Transverse colon (tissue), 4 donors: ENCODE measurements at regions not wholly inside any gene's neighbourhood (a gene's known extent, or its start where the extent isn't known, plus 50 kb on each side); places are given as distances from the start of the nearest gene placed in this dataset.

ENCODE experiments used
- DNase-seq: peaks from one replicate; pipeline ENCODE4 v3.0.0-alpha.2; 2019
- H3K27ac ChIP-seq, 4 donors: fragments of 200-600 bp; sonication (generic); 2 replicates each; pipeline ENCODE4 v1.5.1; 2016 to 2018; ENCODE audit warnings: inconsistent platforms in 4 of 4
- H3K27me3 ChIP-seq: fragments of 200-600 bp; sonication (generic); 2 replicates; pipeline ENCODE4 v1.5.1; 2017; ENCODE audit warnings: inconsistent platforms
- H3K36me3 ChIP-seq, 4 donors: fragments of 200-600 bp; sonication (generic); 2 replicates each; pipeline ENCODE4 v1.5.1; 2017 to 2019; ENCODE audit warnings: inconsistent platforms in 4 of 4
- H3K4me1 ChIP-seq, 4 donors: fragments of 200-600 bp; sonication (generic); 2 replicates each; pipeline ENCODE4 v1.5.1; 2017 to 2020; ENCODE audit warnings: inconsistent platforms in 4 of 4
- H3K4me3 ChIP-seq, 4 donors: fragments of 200-600 bp; sonication (generic); 1 replicate in 1 of 4; 2 replicates in 3 of 4; pipeline versions ENCODE4 v1.5.1 to v1.6.1; 2017 to 2019; ENCODE audit warnings: inconsistent platforms in 4 of 4
- H3K9me3 ChIP-seq, 2 donors: fragments of 200-600 bp; sonication (generic); 2 replicates each; pipeline ENCODE4 v1.5.1; 2017 to 2019; ENCODE audit warnings: inconsistent platforms in 2 of 2
- CTCF ChIP-seq, 5 experiments: fragments of 200-600 bp in 3 of 5; fragments of 450-650 bp in 2 of 5; sonication (generic) in 3 of 5; IDR thresholded peaks; 1 replicate in 2 of 5; 2 replicates in 3 of 5; pipeline ENCODE4 v1.5.1; 2016 to 2017; ENCODE audit warnings: antibody characterized with exemption in 5 of 5, inconsistent platforms in 3 of 5, mild to moderate bottlenecking in 2 of 5, moderate library complexity in 1 of 5
- EP300 ChIP-seq: sonication (generic); formaldehyde crosslinking; IDR thresholded peaks from one replicate; pipeline ENCODE4 v1.6.1; 2017; ENCODE audit warnings: antibody characterized with exemption, low read depth
- POLR2A ChIP-seq: fragments of 450-650 bp; IDR thresholded peaks from one replicate; pipeline ENCODE4 v1.6.1; 2016; ENCODE audit warnings: antibody characterized with exemption, mild to moderate bottlenecking, moderate library complexity
- POLR2AphosphoS5 ChIP-seq, 3 donors: sonication (generic); formaldehyde crosslinking; IDR thresholded peaks; one replicate each; pipeline ENCODE4 v1.6.1; 2016; ENCODE audit warnings: antibody characterized with exemption in 3 of 3
- WGBS, 2 donors: methylation state at CpG; one replicate each; pipeline ENCODE4 v1.1.5; 2018; ENCODE audit warnings: low coverage in 1 of 2; 5-methylcytosine and 5-hydroxymethylcytosine counted together
- in situ Hi-C, 4 donors: fragments of 200-750 bp; cut with MboI; loops; one replicate each; pipeline versions ENCODE4 v1.15.0 to v1.15.1; 2017; ENCODE audit warnings: low sequenced_read_pairs in 3 of 4, low pct_ligation_motif_present in 1 of 4, low pct_unique_long_range_greater_than_20kb in 1 of 4
- intact Hi-C: fragments of 100-400 bp; cut with DNase I; formaldehyde crosslinking; loops from one replicate; pipeline ENCODE4 v1.15.1; 2023; ENCODE audit warnings: low total_unique reads

DNA sequence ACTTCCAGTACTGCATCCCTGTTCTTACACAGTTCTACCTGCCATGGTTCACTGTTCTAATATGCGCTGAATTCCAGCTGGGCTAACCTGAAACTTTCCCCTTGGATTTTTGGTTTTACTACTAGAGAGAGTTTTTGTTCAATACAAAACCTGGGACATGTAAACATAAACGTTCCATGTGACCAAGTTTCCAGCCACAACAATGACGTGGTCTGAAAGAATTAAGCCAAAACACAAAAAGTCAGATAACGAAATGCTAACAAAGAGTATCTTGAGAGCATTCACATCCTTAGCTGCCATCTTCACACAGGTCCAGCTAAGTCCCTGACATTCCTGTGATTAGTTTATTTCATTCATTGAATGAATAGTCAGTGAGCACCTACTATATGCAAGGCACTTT is 467.0 kb upstream of the PKDCC start:
- H3K36me3 ChIP-seq: no peaks in the 10 kb centered on the region
- no peaks in the 10 kb centered on the region for H3K27me3 ChIP-seq
- no peak overlapping the region for H3K4me3 ChIP-seq
- H3K27ac ChIP-seq: no peak overlapping the region
- no peaks in the 10 kb centered on the region for H3K4me1 ChIP-seq
- in situ Hi-C loops: no loop called here
- no peak for TF ChIP-seq POLR2AphosphoS5 (IDR thresholded peaks at IDR 0.05)
- no peak for TF ChIP-seq CTCF (IDR thresholded peaks at IDR 0.05)
- TF ChIP-seq POLR2A: no peak
- TF ChIP-seq EP300: no peak
- intact Hi-C loops: no loop called here
- 59 to 73% methylated on average over 4 of the region's 4 CpGs for WGBS, 2 donors
- H3K9me3 ChIP-seq: peaks cover 4 to 7% of the 10 kb centered on the region in 2 donors
- no peak for DNase-seq

GRCh38 chr2:41595240-41595639 is 452.6 kb upstream of the PKDCC start:
- no peaks in the 10 kb centered on the region for H3K27me3 ChIP-seq
- intact Hi-C loops (no loop called here), in situ Hi-C loops (no loop called here)
- no peak for DNase-seq
- H3K4me3 ChIP-seq: no peak overlapping the region
- no peak for TF ChIP-seq POLR2AphosphoS5 (IDR thresholded peaks at IDR 0.05)
- TF ChIP-seq POLR2A: no peak
- no peak for TF ChIP-seq EP300
- no peak for TF ChIP-seq CTCF (IDR thresholded peaks at IDR 0.05)
- 17% methylated on average over 1 of the region's 1 CpG; no CpG with 5 or more reads in 1 of the 2 donors for WGBS, 2 donors
- H3K4me1 ChIP-seq: peaks cover 0 to 12% (median 0%) of the 10 kb centered on the region in 4 donors
- no peaks in the 10 kb centered on the region for H3K9me3 ChIP-seq
- no peak overlapping the region for H3K27ac ChIP-seq
- no peaks in the 10 kb centered on the region for H3K36me3 ChIP-seq

GRCh38 chr2:41597680-41598079 is 450.1 kb upstream of the PKDCC start:
- H3K27me3 ChIP-seq: no peaks in the 10 kb centered on the region
- H3K27ac ChIP-seq: peak overlapping the region in 1 of 4 donors; percentile 13
- in situ Hi-C loops: no loop called here

GRCh38 chr2:41598161-41598894 is 449.5 kb upstream of the PKDCC start:
- 59 to 63% methylated on average over 5 of the region's 5 CpGs for WGBS, 2 donors
- no peaks in the 10 kb centered on the region for H3K36me3 ChIP-seq
- no peaks in the 10 kb centered on the region for H3K9me3 ChIP-seq
- intact Hi-C loops (no loop called here), in situ Hi-C loops (no loop called here)
- no peak for DNase-seq
- peak overlapping the region in 1 of 4 donors; percentile 13 for H3K27ac ChIP-seq
- H3K4me3 ChIP-seq: no peak overlapping the region
- TF ChIP-seq CTCF (IDR thresholded peaks at IDR 0.05) (no peak), POLR2A (no peak), EP300 (no peak), POLR2AphosphoS5 (IDR thresholded peaks at IDR 0.05) (no peak)
- H3K27me3 ChIP-seq: no peaks in the 10 kb centered on the region
- peaks cover 0 to 12% (median 0%) of the 10 kb centered on the region in 4 donors for H3K4me1 ChIP-seq

More at GRCh38 chr2:41597680-41598079, 450.1 kb upstream of the PKDCC start:
- intact Hi-C loops: no loop called here
- Histone ChIP-seq H3K4me3 (no peak overlapping the region), H3K9me3 (no peaks in the 10 kb centered on the region), H3K36me3 (no peaks in the 10 kb centered on the region), H3K4me1 (peaks cover 0 to 12% (median 0%) of the 10 kb centered on the region in 4 donors)
- WGBS, 2 donors: 66 to 75% methylated on average over 2 of the region's 2 CpGs
- TF ChIP-seq EP300 (no peak), POLR2AphosphoS5 (IDR thresholded peaks at IDR 0.05) (no peak), POLR2A (no peak), CTCF (IDR thresholded peaks at IDR 0.05) (no peak)
- no peak for DNase-seq
